ENCODE measurements at regions not wholly inside any gene's neighbourhood (a gene's known extent, or its start where the extent isn't known, plus 50 kb on each side); places are given as distances from the start of the nearest gene placed in this dataset.
A peak's percentile ranks its signal among the peaks of the same experiment; 100 is the strongest.
"Not testable (repeated sequence)": the region's sequence is repeated elsewhere in the genome, so short reads cannot be mapped to it uniquely, and the experiment has no call there.

DNA sequence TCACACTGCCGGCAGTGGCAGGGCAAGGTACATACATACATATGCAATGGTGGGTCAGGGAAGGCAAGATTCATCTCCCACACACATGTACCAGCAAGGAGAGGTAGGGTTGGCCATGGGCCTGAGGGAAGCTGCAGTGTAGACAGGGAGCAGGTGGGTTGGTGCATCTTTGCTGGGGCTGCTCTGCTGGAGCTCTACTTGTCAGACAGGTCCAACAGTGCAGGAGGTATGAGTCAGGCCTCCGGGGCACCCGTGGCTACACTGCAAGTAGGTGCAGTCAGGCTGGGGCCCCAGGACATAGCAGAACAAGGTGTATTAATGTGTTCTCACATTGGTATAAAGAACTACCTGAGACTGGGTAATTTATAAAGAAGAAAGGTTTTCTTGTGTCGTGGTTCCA lies 281.1 kb upstream of the COL3A1 start:
- H3K27ac Mint-ChIP-seq (ENCODE audit: unreplicated experiment) = no peak overlapping the region
- peaks cover 24% of the 10 kb centered on the region for H3K9me3 Mint-ChIP-seq (ENCODE audit: low read depth)
- no peaks in the 10 kb centered on the region for H3K27me3 Mint-ChIP-seq (ENCODE audit: low read depth)
- peaks cover 25% of the 10 kb centered on the region for H3K4me1 Mint-ChIP-seq (ENCODE audit: low read depth)
- no peak overlapping the region for H3K4me3 Mint-ChIP-seq (ENCODE audit: unreplicated experiment)
- DNase-seq (ENCODE audit: low spot score) = peak; percentile 65
- H3K36me3 Mint-ChIP-seq (ENCODE audit: low read depth) = peaks cover 8% of the 10 kb centered on the region
- TF ChIP-seq, protein P1, sequence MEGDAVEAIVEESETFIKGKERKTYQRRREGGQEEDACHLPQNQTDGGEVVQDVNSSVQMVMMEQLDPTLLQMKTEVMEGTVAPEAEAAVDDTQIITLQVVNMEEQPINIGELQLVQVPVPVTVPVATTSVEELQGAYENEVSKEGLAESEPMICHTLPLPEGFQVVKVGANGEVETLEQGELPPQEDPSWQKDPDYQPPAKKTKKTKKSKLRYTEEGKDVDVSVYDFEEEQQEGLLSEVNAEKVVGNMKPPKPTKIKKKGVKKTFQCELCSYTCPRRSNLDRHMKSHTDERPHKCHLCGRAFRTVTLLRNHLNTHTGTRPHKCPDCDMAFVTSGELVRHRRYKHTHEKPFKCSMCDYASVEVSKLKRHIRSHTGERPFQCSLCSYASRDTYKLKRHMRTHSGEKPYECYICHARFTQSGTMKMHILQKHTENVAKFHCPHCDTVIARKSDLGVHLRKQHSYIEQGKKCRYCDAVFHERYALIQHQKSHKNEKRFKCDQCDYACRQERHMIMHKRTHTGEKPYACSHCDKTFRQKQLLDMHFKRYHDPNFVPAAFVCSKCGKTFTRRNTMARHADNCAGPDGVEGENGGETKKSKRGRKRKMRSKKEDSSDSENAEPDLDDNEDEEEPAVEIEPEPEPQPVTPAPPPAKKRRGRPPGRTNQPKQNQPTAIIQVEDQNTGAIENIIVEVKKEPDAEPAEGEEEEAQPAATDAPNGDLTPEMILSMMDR (IDR thresholded peaks at IDR 0.05) = no peak

DNA sequence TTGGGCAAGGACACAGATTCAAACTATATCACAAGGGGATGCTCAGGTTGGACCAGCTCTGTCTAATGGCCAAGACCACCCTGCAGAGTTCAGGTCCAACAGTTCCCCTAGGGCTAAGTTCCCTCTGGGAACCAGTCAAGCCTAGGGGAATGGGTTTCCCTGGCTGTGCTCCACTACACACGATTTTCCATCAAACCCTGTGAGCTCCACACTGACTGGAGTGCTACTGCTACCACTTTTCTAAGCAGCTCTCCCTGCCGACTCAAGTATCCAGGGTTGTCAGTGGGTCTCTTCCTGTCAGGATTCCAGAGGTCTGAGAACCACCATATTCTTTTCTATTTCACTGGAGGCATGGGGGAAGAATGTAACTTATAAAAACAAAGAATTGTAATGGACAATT lies 280.4 kb upstream of the COL3A1 start:
- Mint-ChIP-seq H3K27ac (ENCODE audit: unreplicated experiment) (no peak overlapping the region), H3K9me3 (ENCODE audit: low read depth) (peaks cover 21% of the 10 kb centered on the region), H3K4me3 (ENCODE audit: unreplicated experiment) (no peak overlapping the region), H3K36me3 (ENCODE audit: low read depth) (peaks cover 7% of the 10 kb centered on the region), H3K27me3 (ENCODE audit: low read depth) (no peaks in the 10 kb centered on the region), H3K4me1 (ENCODE audit: low read depth) (peaks cover 25% of the 10 kb centered on the region)
- TF ChIP-seq, protein P1 (IDR thresholded peaks at IDR 0.05) = no peak
- no peak for DNase-seq (ENCODE audit: low spot score)

DNA sequence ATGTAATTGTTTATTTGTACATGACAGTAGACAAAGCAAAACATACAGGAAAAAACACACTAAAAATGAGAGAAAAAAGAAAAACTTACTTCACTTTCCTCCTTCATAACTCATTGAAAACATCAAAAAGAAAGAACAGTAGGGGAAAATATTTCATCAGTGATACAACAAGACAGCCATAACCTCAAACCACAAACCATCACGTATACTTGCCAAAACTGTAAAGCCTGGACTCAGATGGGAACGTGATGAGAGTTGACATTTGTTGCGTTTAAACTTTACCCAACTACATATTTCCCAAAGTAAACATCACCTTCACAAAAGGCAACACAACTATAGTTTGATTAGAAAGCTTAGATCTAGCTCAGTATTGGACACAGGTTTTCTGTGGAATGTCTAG lies 278.2 kb upstream of the COL3A1 start:
- Mint-ChIP-seq H3K36me3 (ENCODE audit: low read depth) (peaks cover 4% of the 10 kb centered on the region), H3K4me3 (ENCODE audit: unreplicated experiment) (no peak overlapping the region), H3K9me3 (ENCODE audit: low read depth) (peaks cover 13% of the 10 kb centered on the region), H3K27me3 (ENCODE audit: low read depth) (no peaks in the 10 kb centered on the region), H3K27ac (ENCODE audit: unreplicated experiment) (peak overlapping the region; percentile 64), H3K4me1 (ENCODE audit: low read depth) (peaks cover 25% of the 10 kb centered on the region)
- TF ChIP-seq, protein P1 (IDR thresholded peaks at IDR 0.05) = no peak
- no peak for DNase-seq (ENCODE audit: low spot score)

DNA sequence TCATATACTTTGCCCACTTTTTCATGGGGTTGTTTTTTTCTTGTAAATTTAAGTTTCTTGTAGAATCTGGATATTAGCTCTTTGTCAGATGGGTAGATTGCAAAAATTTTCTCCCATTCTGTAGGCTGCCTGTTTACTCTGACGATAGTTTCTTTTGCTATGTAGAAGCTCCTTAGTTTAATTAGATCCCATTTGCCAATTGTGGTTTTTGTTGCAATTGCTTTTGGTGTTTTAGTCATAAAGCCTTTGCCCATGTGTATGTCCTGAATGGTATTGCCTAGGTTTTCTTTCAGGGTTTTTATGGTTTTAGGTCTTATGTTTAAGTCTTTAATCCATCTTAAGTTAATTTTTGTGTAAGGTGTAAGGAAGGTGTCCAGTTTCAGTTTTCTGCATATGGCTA lies 276.0 kb upstream of the COL3A1 start:
- not testable (repeated sequence) for H3K4me3 Mint-ChIP-seq (ENCODE audit: unreplicated experiment); H3K27ac Mint-ChIP-seq (ENCODE audit: unreplicated experiment); H3K9me3 Mint-ChIP-seq (ENCODE audit: low read depth); H3K27me3 Mint-ChIP-seq (ENCODE audit: low read depth); DNase-seq (ENCODE audit: low spot score); H3K36me3 Mint-ChIP-seq (ENCODE audit: low read depth)
- peaks cover 33% of the 10 kb centered on the region for H3K4me1 Mint-ChIP-seq (ENCODE audit: low read depth)

DNA sequence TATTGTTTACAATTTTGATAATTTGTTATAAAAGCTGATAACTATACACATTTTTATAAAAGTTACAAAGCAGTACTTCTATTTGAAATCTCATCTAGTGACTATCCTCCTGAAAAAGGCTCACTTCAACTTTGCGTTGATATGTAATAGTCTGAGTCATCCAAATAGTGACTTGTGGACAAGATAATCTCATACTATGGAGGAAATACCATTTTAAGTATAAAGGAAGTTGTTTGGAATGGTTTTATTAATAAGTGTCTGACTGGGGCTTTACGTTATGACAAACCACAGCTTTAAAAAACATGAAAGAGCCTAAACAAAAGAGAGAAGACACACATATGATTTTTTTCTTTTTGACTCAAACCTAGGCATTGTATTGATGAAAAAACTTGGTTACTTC lies 272.3 kb upstream of the COL3A1 start:
- Mint-ChIP-seq H3K27ac (ENCODE audit: unreplicated experiment) (peak overlapping the region; percentile 27), H3K36me3 (ENCODE audit: low read depth) (no peaks in the 10 kb centered on the region), H3K9me3 (ENCODE audit: low read depth) (peaks cover 8% of the 10 kb centered on the region), H3K4me3 (ENCODE audit: unreplicated experiment) (no peak overlapping the region), H3K4me1 (ENCODE audit: low read depth) (peaks cover 17% of the 10 kb centered on the region), H3K27me3 (ENCODE audit: low read depth) (no peaks in the 10 kb centered on the region)
- TF ChIP-seq, protein P1 (IDR thresholded peaks at IDR 0.05) = no peak
- no peak for DNase-seq (ENCODE audit: low spot score)

DNA sequence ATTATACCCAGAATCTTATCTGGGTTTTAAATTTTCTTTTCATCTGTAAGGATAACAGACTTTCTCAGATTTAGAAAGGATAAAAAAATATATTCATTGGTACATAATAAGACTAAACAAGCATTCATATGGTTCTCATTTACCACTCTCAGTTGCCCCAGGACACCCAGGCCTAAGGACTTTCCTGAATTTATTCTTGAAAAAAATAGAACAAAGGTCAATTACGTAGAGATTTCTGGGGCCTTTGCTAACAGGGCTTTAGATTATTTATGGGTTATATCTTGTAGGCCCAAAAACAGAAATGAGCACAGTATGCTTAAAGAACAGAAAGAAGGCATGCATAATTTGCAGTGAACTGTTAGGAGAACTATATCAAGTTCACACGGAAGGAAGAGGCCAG lies 269.0 kb upstream of the COL3A1 start:
- peaks cover 2% of the 10 kb centered on the region for H3K36me3 Mint-ChIP-seq (ENCODE audit: low read depth)
- H3K4me3 Mint-ChIP-seq (ENCODE audit: unreplicated experiment) = no peak overlapping the region
- no peaks in the 10 kb centered on the region for H3K27me3 Mint-ChIP-seq (ENCODE audit: low read depth)
- peaks cover 18% of the 10 kb centered on the region for H3K9me3 Mint-ChIP-seq (ENCODE audit: low read depth)
- H3K27ac Mint-ChIP-seq (ENCODE audit: unreplicated experiment) = no peak overlapping the region
- TF ChIP-seq, protein P1 (IDR thresholded peaks at IDR 0.05) = no peak
- no peak for DNase-seq (ENCODE audit: low spot score)
- peaks cover 17% of the 10 kb centered on the region for H3K4me1 Mint-ChIP-seq (ENCODE audit: low read depth)

All from chondrocyte (in vitro differentiated cells).